ENCODE measurements at regions not wholly inside any gene's neighbourhood (a gene's known extent, or its start where the extent isn't known, plus 50 kb on each side); places are given as distances from the start of the nearest gene placed in this dataset.
"Not testable (repeated sequence)": the region's sequence is repeated elsewhere in the genome, so short reads cannot be mapped to it uniquely, and the experiment has no call there.

DNA sequence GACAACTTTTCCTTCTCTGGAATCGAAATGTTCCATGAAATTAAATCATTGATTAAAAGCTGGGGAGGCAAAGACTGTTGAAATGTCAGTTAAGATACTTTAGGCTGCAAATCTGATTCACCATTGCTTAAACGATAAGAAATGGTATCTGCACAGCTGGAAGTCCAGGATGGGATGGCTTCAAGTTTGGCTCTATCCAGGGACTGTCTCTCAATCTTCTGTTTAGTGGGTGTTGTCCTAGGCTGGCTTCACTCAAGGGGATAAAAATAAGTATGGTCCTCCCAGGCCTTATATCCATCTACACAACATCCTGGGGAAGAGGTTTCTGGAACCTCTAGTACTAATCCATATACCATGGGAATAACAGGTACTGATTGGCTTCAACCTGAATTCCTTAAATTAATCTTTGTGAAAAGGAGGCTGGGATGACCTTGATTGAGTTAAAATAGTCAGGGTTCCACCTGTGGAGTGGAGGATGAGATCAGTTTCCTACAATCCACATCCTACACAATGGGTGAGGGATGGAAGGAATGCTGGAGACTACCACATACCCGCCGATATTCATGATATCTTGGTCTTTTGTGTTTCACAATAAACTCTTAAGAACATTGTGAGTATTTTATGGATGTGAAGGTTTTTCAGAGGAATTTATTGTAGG is 156.0 kb upstream of the L3MBTL4 start:
- intact Hi-C loops (cut with DNase I), result no loop called here
- Histone ChIP-seq H3K4me1 (no peaks in the 10 kb centered on the region), H3K27me3 (no peaks in the 10 kb centered on the region), H3K4me3 (no peak overlapping the region), H3K27ac (no peak overlapping the region), H3K9me3 (no peaks in the 10 kb centered on the region), H3K36me3 (replicated peaks in 1 of 2; ENCODE audit: insufficient read depth in 1 of 2, low read depth in 2 of 2) (no peaks in the 10 kb centered on the region)
- DNase-seq (no peak), ATAC-seq (no peak)
- 77 to 80% methylated on average over 4 of the region's 4 CpGs for WGBS, 2 donors
- TF ChIP-seq, protein P1, sequence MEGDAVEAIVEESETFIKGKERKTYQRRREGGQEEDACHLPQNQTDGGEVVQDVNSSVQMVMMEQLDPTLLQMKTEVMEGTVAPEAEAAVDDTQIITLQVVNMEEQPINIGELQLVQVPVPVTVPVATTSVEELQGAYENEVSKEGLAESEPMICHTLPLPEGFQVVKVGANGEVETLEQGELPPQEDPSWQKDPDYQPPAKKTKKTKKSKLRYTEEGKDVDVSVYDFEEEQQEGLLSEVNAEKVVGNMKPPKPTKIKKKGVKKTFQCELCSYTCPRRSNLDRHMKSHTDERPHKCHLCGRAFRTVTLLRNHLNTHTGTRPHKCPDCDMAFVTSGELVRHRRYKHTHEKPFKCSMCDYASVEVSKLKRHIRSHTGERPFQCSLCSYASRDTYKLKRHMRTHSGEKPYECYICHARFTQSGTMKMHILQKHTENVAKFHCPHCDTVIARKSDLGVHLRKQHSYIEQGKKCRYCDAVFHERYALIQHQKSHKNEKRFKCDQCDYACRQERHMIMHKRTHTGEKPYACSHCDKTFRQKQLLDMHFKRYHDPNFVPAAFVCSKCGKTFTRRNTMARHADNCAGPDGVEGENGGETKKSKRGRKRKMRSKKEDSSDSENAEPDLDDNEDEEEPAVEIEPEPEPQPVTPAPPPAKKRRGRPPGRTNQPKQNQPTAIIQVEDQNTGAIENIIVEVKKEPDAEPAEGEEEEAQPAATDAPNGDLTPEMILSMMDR (IDR thresholded peaks at IDR 0.05), result no peak
- TF ChIP-seq POLR2A (IDR thresholded peaks at IDR 0.05), result no peak

DNA sequence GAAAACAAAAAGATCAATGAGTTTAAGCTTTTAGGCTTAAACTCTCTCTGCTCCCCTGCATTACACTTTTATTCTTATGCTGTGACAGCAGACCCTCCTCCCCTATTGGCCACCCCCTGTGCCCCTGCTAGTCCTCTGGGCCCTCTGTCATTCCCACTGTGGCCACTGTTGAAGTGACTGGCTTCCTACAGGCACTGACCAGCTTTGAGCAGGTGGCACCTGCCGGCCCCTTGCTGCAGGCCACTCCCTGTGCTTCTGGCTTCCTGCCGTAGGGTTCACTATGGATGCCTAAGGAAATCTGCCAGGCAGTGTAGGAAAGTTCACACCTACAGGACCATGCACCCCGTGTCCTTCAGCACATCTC is 156.5 kb upstream of the L3MBTL4 start:
- WGBS, 2 donors, result 73 to 75% methylated on average over 3 of the region's 3 CpGs
- TF ChIP-seq, protein P1 (IDR thresholded peaks at IDR 0.05), result no peak
- TF ChIP-seq POLR2A (IDR thresholded peaks at IDR 0.05), result no peak
- ATAC-seq, result no peak

DNA sequence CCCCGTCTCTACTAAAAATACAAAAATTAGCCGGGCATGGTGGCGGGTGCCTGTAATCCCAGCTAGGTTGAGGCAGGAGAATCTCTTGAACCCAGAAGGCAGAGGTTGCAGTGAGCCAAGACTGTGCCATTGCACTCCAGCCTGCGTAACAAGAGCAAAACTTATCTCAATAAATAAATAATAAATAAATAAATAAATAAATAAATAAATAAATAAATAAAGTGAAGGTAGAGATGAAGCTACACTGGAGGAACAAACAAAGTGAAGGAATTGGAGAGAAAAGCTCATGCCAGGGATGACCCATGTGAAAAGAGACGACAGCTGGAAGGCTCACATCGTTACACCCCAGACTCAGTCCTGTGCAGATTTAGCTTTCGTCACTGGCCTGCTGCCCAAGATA is 157.3 kb upstream of the ARHGAP28 start:
- H3K27me3 ChIP-seq; intact Hi-C loops (cut with DNase I); H3K9me3 ChIP-seq; H3K4me1 ChIP-seq; ATAC-seq; H3K36me3 ChIP-seq (replicated peaks in 1 of 2; ENCODE audit: insufficient read depth in 1 of 2, low read depth in 2 of 2); DNase-seq; H3K27ac ChIP-seq; H3K4me3 ChIP-seq: not testable (repeated sequence)
- WGBS, 2 donors, result 90 to 93% methylated on average over 7 of the region's 7 CpGs

More for the DNA sequence above, 156.5 kb upstream of the L3MBTL4 start:
- Histone ChIP-seq H3K9me3 (no peaks in the 10 kb centered on the region), H3K27ac (no peak overlapping the region), H3K27me3 (no peaks in the 10 kb centered on the region), H3K4me1 (no peaks in the 10 kb centered on the region), H3K36me3 (replicated peaks in 1 of 2; ENCODE audit: insufficient read depth in 1 of 2, low read depth in 2 of 2) (no peaks in the 10 kb centered on the region), H3K4me3 (no peak overlapping the region)
- DNase-seq, result no peak
- intact Hi-C loops (cut with DNase I), result no loop called here

DNA sequence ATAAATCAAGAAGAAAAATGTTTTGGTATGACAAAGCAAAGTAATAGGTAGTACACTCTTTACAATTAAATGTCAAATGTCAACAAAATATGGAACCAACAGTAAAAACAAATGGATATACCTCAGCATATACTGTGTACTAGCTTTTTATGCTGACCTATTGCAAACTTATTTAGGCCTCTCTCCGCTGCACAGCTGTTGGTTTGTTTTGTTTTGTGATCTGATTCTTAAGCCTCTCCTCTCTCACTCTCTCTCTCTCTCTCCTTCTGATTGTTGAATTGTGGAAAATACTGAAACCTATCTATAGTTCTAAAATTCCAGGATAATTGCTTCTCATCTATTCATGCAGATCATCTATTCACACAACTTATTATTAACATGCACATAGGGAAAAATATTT is 154.9 kb upstream of the ARHGAP28 start:
- Histone ChIP-seq H3K36me3 (replicated peaks in 1 of 2; ENCODE audit: insufficient read depth in 1 of 2, low read depth in 2 of 2) (no peaks in the 10 kb centered on the region), H3K9me3 (no peaks in the 10 kb centered on the region), H3K27me3 (no peaks in the 10 kb centered on the region), H3K4me3 (no peak overlapping the region), H3K27ac (no peak overlapping the region), H3K4me1 (no peaks in the 10 kb centered on the region)
- intact Hi-C loops (cut with DNase I), result no loop called here
- no peak for TF ChIP-seq POLR2A (IDR thresholded peaks at IDR 0.05)
- TF ChIP-seq, protein P1 (IDR thresholded peaks at IDR 0.05), result no peak
- DNase-seq (no peak), ATAC-seq (no peak)
- 91 to 92% methylated on average over 1 of the region's 1 CpG for WGBS, 2 donors

DNA sequence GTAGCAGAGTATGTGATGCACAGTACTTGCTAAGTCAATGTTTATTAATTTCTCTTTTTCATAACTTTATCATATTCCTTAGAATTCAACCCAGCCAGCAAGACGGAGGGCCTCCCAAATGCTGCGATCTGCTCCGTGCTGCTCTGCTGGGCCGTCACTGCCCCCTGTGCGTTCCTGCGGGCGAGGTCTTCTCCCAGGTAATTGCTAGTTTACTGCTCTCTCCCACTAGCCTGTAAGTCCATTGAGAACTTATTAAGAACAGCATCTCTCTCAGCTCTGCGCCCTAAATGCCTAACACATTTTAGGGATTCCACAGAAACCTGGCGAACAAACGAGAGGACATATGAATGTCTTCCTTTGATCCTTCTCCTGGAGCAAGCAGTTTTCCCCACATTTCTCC is 153.6 kb upstream of the ARHGAP28 start:
- no peak for DNase-seq
- H3K4me1 ChIP-seq, result no peaks in the 10 kb centered on the region
- 86 to 92% methylated on average over 10 of the region's 10 CpGs for WGBS, 2 donors
- ATAC-seq, result no peak
- H3K4me3 ChIP-seq, result no peak overlapping the region
- TF ChIP-seq POLR2A (IDR thresholded peaks at IDR 0.05), result no peak
- TF ChIP-seq, protein P1 (IDR thresholded peaks at IDR 0.05), result no peak
- H3K36me3 ChIP-seq (replicated peaks in 1 of 2; ENCODE audit: insufficient read depth in 1 of 2, low read depth in 2 of 2), result no peaks in the 10 kb centered on the region
- no peaks in the 10 kb centered on the region for H3K9me3 ChIP-seq
- no peaks in the 10 kb centered on the region for H3K27me3 ChIP-seq
- intact Hi-C loops (cut with DNase I), result no loop called here
- H3K27ac ChIP-seq, result no peak overlapping the region
